Endothelial cell of umbilical vein (primary cell): ENCODE measurements at regions not wholly inside any gene's neighbourhood (a gene's known extent, or its start where the extent isn't known, plus 50 kb on each side); places are given as distances from the start of the nearest gene placed in this dataset.

Experiments
- BruUV-seq: library from RNA; stranded (reverse); fragments of 400-500 nt; replicated peaks from 2 replicates; lab custom pipeline; 2021; lab: Mats Ljungman, UMichigan
- CTCF ChIA-PET: fragments of 300-600, 350-600 bp; sonication (Branson Sonifier 250); formaldehyde crosslinking; loops from one replicate; lab custom pipeline; 2021; ENCODE audit warnings: antibody characterized with exemption, inconsistent platforms; lab: Charles Lee
- POLR2A ChIA-PET: fragments of 300-600, 350-600 bp; sonication (Branson Sonifier 250); formaldehyde crosslinking; loops from one replicate; lab custom pipeline; 2021; ENCODE audit warnings: antibody characterized with exemption, inconsistent platforms; lab: Charles Lee
- DNase-seq: peaks from one replicate; pipeline ENCODE4 v3.0.0-alpha.2; 2011; ENCODE audit warnings: low read depth, low spot score
- FAIRE-seq: peaks from 2 replicates; lab custom pipeline; 2011; peaks lifted over from hg19 to GRCh38; lab: Jason Lieb, UNC
- H2AFZ ChIP-seq: 2 replicates; pipeline ENCODE4 v1.6.0; 2012; ENCODE audit warnings: low read depth, low read length, control low read depth, inconsistent platforms
- H3K27ac ChIP-seq: 2 replicates; pipeline ENCODE4 v1.5.1; 2011; ENCODE audit warnings: low read depth, mild to moderate bottlenecking, control low read depth, low read length, moderate library complexity; ENCODE audit not compliant: insufficient read depth
- H3K27me3 ChIP-seq, 2 experiments: 2 replicates each; pipeline versions ENCODE4 v1.6.0 to v1.6.1; 2011; ENCODE audit warnings: low read length in 2 of 2, mixed read lengths in 1 of 2; ENCODE audit not compliant: control insufficient read depth in 2 of 2, insufficient read depth in 2 of 2
- H3K36me3 ChIP-seq, 2 experiments: 2 replicates in 1 of 2; 3 replicates in 1 of 2; pipeline ENCODE4 v1.5.1; 2011; ENCODE audit warnings: low read length in 2 of 2, mild to moderate bottlenecking in 1 of 2, moderate library complexity in 1 of 2; ENCODE audit not compliant: control insufficient read depth in 2 of 2, insufficient read depth in 2 of 2; ENCODE audit errors: extremely low read depth in 1 of 2
- H3K4me1 ChIP-seq: 3 replicates; pipeline ENCODE4 v1.5.1; 2011; ENCODE audit warnings: mild to moderate bottlenecking, low read length; ENCODE audit not compliant: control insufficient read depth, insufficient read depth; ENCODE audit errors: extremely low read depth
- H3K4me2 ChIP-seq: 2 replicates; pipeline ENCODE4 v1.6.1; 2011; ENCODE audit warnings: low read length, control low read depth, mixed read lengths; ENCODE audit not compliant: insufficient read depth
- H3K4me3 ChIP-seq, 3 experiments: fragments of 200-600 bp in 1 of 3; sonication (generic), shearing (Covaris generic) in 1 of 3; replicated peaks in 1 of 3; 2 replicates each; pipeline ENCODE4 v1.5.1; 2011 to 2016; ENCODE audit warnings: control low read depth in 3 of 3, low read length in 3 of 3, mild to moderate bottlenecking in 2 of 3, inconsistent platforms in 1 of 3, low read depth in 1 of 3, moderate library complexity in 1 of 3; ENCODE audit not compliant: insufficient read depth in 1 of 3
- H3K79me2 ChIP-seq: 2 replicates; pipeline ENCODE4 v1.6.0; 2012; ENCODE audit warnings: low read length, inconsistent platforms; ENCODE audit not compliant: control insufficient read depth, insufficient read depth
- H3K9ac ChIP-seq: replicated peaks from 2 replicates; pipeline ENCODE3; 2011; ENCODE audit warnings: low read length, control low read depth; ENCODE audit not compliant: insufficient read depth; ENCODE audit errors: extremely low read depth
- H3K9me1 ChIP-seq: replicated peaks from 3 replicates; pipeline ENCODE4 v1.6.0; 2011; ENCODE audit warnings: mild to moderate bottlenecking, low read length; ENCODE audit not compliant: control insufficient read depth, insufficient read depth; ENCODE audit errors: extremely low read depth
- H3K9me3 ChIP-seq: replicated peaks from 2 replicates; pipeline ENCODE4 v1.5.1; 2012; ENCODE audit warnings: low read length, inconsistent platforms; ENCODE audit not compliant: control insufficient read depth, insufficient read depth
- H4K20me1 ChIP-seq: replicated peaks from 2 replicates; pipeline ENCODE3; 2011; ENCODE audit warnings: mild to moderate bottlenecking, low read length; ENCODE audit not compliant: control insufficient read depth, insufficient read depth; ENCODE audit errors: extremely low read depth
- CTCF ChIP-seq, 2 donors: IDR thresholded peaks; 1 replicate in 1 of 2; 2 replicates in 1 of 2; pipeline ENCODE4 v1.5.1; 2011; ENCODE audit warnings: low read length in 2 of 2, mild to moderate bottlenecking in 2 of 2, moderate library complexity in 2 of 2, control low read depth in 1 of 2, inconsistent platforms in 1 of 2, low read depth in 1 of 2; ENCODE audit not compliant: insufficient read depth in 1 of 2; ENCODE audit errors: extremely low read depth in 1 of 2
- EZH2 ChIP-seq: IDR thresholded peaks from 2 replicates; pipeline ENCODE4 v1.6.1; 2012; ENCODE audit warnings: borderline replicate concordance, low read depth, mild to moderate bottlenecking, moderate library complexity, low read length, inconsistent platforms; ENCODE audit not compliant: severe bottlenecking
- FOS ChIP-seq: IDR thresholded peaks from 2 replicates; pipeline ENCODE4 v1.6.1; 2011; ENCODE audit warnings: mild to moderate bottlenecking, low read length, moderate library complexity, borderline replicate concordance; ENCODE audit not compliant: insufficient read depth
- GATA2 ChIP-seq: IDR thresholded peaks from 2 replicates; pipeline ENCODE4 v1.7.0; 2011; ENCODE audit warnings: low read depth, mild to moderate bottlenecking, moderate library complexity, mixed read lengths, low read length; ENCODE audit not compliant: insufficient read length, insufficient read depth
- JUN ChIP-seq: IDR thresholded peaks from 2 replicates; pipeline ENCODE4 v1.6.1; 2011; ENCODE audit warnings: borderline replicate concordance, low read depth; ENCODE audit not compliant: insufficient read length, insufficient read depth
- MAX ChIP-seq: IDR thresholded peaks from 2 replicates; pipeline ENCODE4 v1.6.1; 2011; ENCODE audit not compliant: insufficient read depth, insufficient read length
- MYC ChIP-seq: IDR thresholded peaks from one replicate; pipeline ENCODE4 v1.6.1; 2011; ENCODE audit warnings: mild to moderate bottlenecking, low read depth, low read length
- POLR2A ChIP-seq: IDR thresholded peaks from 2 replicates; pipeline ENCODE4 v1.6.1; 2012; ENCODE audit warnings: low read depth, mild to moderate bottlenecking, control low read depth, low read length
- POLR2AphosphoS5 ChIP-seq: IDR thresholded peaks from 2 replicates; pipeline ENCODE4 v1.6.1; 2012; ENCODE audit warnings: low read depth, mild to moderate bottlenecking, control low read depth, low read length, moderate library complexity; ENCODE audit not compliant: insufficient read depth
- dilution Hi-C: fragments of 300-500 bp; cut with MboI; formaldehyde crosslinking; loops from one replicate; pipeline ENCODE4 v1.15.0; 2019; ENCODE audit warnings: low sequenced_read_pairs; ENCODE audit not compliant: extremely low pct_ligation_motif_present
- intact Hi-C: fragments of 100-400 bp; cut with micrococcal nuclease; formaldehyde crosslinking; loops from one replicate; pipeline ENCODE4 v1.10.0; 2022

GRCh38 chr15:87686339-87686738 is 570.2 kb downstream of the NTRK3 start:
- BruUV-seq: no TSS peak
- no peaks in the 10 kb centered on the region for H3K27me3 ChIP-seq
- no peak for FAIRE-seq
- H3K4me2 ChIP-seq: no peak overlapping the region
- H3K27ac ChIP-seq: no peak overlapping the region
- H4K20me1 ChIP-seq: no peaks in the 10 kb centered on the region
- no peak for TF ChIP-seq FOS
- TF ChIP-seq MAX: no peak
- no peak for TF ChIP-seq MYC
- TF ChIP-seq CTCF (IDR thresholded peaks at IDR 0.05; ENCODE audit: extremely low read depth in 1 of 2, insufficient read depth in 1 of 2, low read depth in 1 of 2, low read length in 2 of 2): no peak
- no peak for TF ChIP-seq POLR2AphosphoS5
- TF ChIP-seq POLR2A: no peak
- no peak for TF ChIP-seq EZH2
- no peak for TF ChIP-seq JUN
- TF ChIP-seq GATA2: no peak
- no peaks in the 10 kb centered on the region for H3K79me2 ChIP-seq
- H3K4me3 ChIP-seq: no peak overlapping the region
- dilution Hi-C loops: no loop called here
- peaks cover 4% of the 10 kb centered on the region for H3K9me3 ChIP-seq
- no peaks in the 10 kb centered on the region for H3K9me1 ChIP-seq
- no peak overlapping the region for H3K9ac ChIP-seq
- intact Hi-C loops: no loop called here
- H2AFZ ChIP-seq: no peak overlapping the region
- no peak for DNase-seq
- ChIA-PET POLR2A (no interaction called here), CTCF (no interaction called here)
- H3K36me3 ChIP-seq: no peaks in the 10 kb centered on the region
- no peaks in the 10 kb centered on the region for H3K4me1 ChIP-seq
